Body of pancreas (tissue), 4 donors: ENCODE measurements at regions not wholly inside any gene's neighbourhood (a gene's known extent, or its start where the extent isn't known, plus 50 kb on each side); places are given as distances from the start of the nearest gene placed in this dataset.

ENCODE experiments used
- POLR2A ChIP-seq, 3 donors: fragments of 450-650 bp; IDR thresholded peaks; one replicate each; pipeline ENCODE4 v1.6.1; 2016; ENCODE audit warnings: antibody characterized with exemption in 3 of 3, mild to moderate bottlenecking in 2 of 3
- TF ChIP-seq, protein P1 (sequence below), 7 experiments: fragments of 450-650 bp in 4 of 7; fragments of 200-600 bp in 3 of 7; sonication (generic) in 3 of 7; IDR thresholded peaks; one replicate each; pipeline ENCODE4 v1.5.1; 2016 to 2019; ENCODE audit warnings: antibody characterized with exemption in 7 of 7

- TF ChIP-seq, protein P1, sequence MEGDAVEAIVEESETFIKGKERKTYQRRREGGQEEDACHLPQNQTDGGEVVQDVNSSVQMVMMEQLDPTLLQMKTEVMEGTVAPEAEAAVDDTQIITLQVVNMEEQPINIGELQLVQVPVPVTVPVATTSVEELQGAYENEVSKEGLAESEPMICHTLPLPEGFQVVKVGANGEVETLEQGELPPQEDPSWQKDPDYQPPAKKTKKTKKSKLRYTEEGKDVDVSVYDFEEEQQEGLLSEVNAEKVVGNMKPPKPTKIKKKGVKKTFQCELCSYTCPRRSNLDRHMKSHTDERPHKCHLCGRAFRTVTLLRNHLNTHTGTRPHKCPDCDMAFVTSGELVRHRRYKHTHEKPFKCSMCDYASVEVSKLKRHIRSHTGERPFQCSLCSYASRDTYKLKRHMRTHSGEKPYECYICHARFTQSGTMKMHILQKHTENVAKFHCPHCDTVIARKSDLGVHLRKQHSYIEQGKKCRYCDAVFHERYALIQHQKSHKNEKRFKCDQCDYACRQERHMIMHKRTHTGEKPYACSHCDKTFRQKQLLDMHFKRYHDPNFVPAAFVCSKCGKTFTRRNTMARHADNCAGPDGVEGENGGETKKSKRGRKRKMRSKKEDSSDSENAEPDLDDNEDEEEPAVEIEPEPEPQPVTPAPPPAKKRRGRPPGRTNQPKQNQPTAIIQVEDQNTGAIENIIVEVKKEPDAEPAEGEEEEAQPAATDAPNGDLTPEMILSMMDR (IDR thresholded peaks at IDR 0.05) = no peak
- TF ChIP-seq POLR2A (IDR thresholded peaks at IDR 0.05) = no peak
Observed at GRCh38 chr9:13717322-13718054, 438.0 kb upstream of the MPDZ start.
